Endothelial cell of umbilical vein (primary cell): ENCODE measurements at regions not wholly inside any gene's neighbourhood (a gene's known extent, or its start where the extent isn't known, plus 50 kb on each side); places are given as distances from the start of the nearest gene placed in this dataset.

Experiments
- BruUV-seq: library from RNA; stranded (reverse); fragments of 400-500 nt; replicated peaks from 2 replicates; lab custom pipeline; 2021; lab: Mats Ljungman, UMichigan
- CTCF ChIA-PET: fragments of 300-600, 350-600 bp; sonication (Branson Sonifier 250); formaldehyde crosslinking; loops from one replicate; lab custom pipeline; 2021; ENCODE audit warnings: antibody characterized with exemption, inconsistent platforms; lab: Charles Lee
- POLR2A ChIA-PET: fragments of 300-600, 350-600 bp; sonication (Branson Sonifier 250); formaldehyde crosslinking; loops from one replicate; lab custom pipeline; 2021; ENCODE audit warnings: antibody characterized with exemption, inconsistent platforms; lab: Charles Lee
- DNase-seq: peaks from one replicate; pipeline ENCODE4 v3.0.0-alpha.2; 2011; ENCODE audit warnings: low read depth, low spot score
- FAIRE-seq: peaks from 2 replicates; lab custom pipeline; 2011; peaks lifted over from hg19 to GRCh38; lab: Jason Lieb, UNC
- H2AFZ ChIP-seq: 2 replicates; pipeline ENCODE4 v1.6.0; 2012; ENCODE audit warnings: low read depth, low read length, control low read depth, inconsistent platforms
- H3K27ac ChIP-seq: 2 replicates; pipeline ENCODE4 v1.5.1; 2011; ENCODE audit warnings: low read depth, mild to moderate bottlenecking, control low read depth, low read length, moderate library complexity; ENCODE audit not compliant: insufficient read depth
- H3K27me3 ChIP-seq, 2 experiments: 2 replicates each; pipeline versions ENCODE4 v1.6.0 to v1.6.1; 2011; ENCODE audit warnings: low read length in 2 of 2, mixed read lengths in 1 of 2; ENCODE audit not compliant: control insufficient read depth in 2 of 2, insufficient read depth in 2 of 2
- H3K36me3 ChIP-seq, 2 experiments: 2 replicates in 1 of 2; 3 replicates in 1 of 2; pipeline ENCODE4 v1.5.1; 2011; ENCODE audit warnings: low read length in 2 of 2, mild to moderate bottlenecking in 1 of 2, moderate library complexity in 1 of 2; ENCODE audit not compliant: control insufficient read depth in 2 of 2, insufficient read depth in 2 of 2; ENCODE audit errors: extremely low read depth in 1 of 2
- H3K4me1 ChIP-seq: 3 replicates; pipeline ENCODE4 v1.5.1; 2011; ENCODE audit warnings: mild to moderate bottlenecking, low read length; ENCODE audit not compliant: control insufficient read depth, insufficient read depth; ENCODE audit errors: extremely low read depth
- H3K4me2 ChIP-seq: 2 replicates; pipeline ENCODE4 v1.6.1; 2011; ENCODE audit warnings: low read length, control low read depth, mixed read lengths; ENCODE audit not compliant: insufficient read depth
- H3K4me3 ChIP-seq, 3 experiments: fragments of 200-600 bp in 1 of 3; sonication (generic), shearing (Covaris generic) in 1 of 3; replicated peaks in 1 of 3; 2 replicates each; pipeline ENCODE4 v1.5.1; 2011 to 2016; ENCODE audit warnings: control low read depth in 3 of 3, low read length in 3 of 3, mild to moderate bottlenecking in 2 of 3, inconsistent platforms in 1 of 3, low read depth in 1 of 3, moderate library complexity in 1 of 3; ENCODE audit not compliant: insufficient read depth in 1 of 3
- H3K79me2 ChIP-seq: 2 replicates; pipeline ENCODE4 v1.6.0; 2012; ENCODE audit warnings: low read length, inconsistent platforms; ENCODE audit not compliant: control insufficient read depth, insufficient read depth
- H3K9ac ChIP-seq: replicated peaks from 2 replicates; pipeline ENCODE3; 2011; ENCODE audit warnings: low read length, control low read depth; ENCODE audit not compliant: insufficient read depth; ENCODE audit errors: extremely low read depth
- H3K9me1 ChIP-seq: replicated peaks from 3 replicates; pipeline ENCODE4 v1.6.0; 2011; ENCODE audit warnings: mild to moderate bottlenecking, low read length; ENCODE audit not compliant: control insufficient read depth, insufficient read depth; ENCODE audit errors: extremely low read depth
- H3K9me3 ChIP-seq: replicated peaks from 2 replicates; pipeline ENCODE4 v1.5.1; 2012; ENCODE audit warnings: low read length, inconsistent platforms; ENCODE audit not compliant: control insufficient read depth, insufficient read depth
- H4K20me1 ChIP-seq: replicated peaks from 2 replicates; pipeline ENCODE3; 2011; ENCODE audit warnings: mild to moderate bottlenecking, low read length; ENCODE audit not compliant: control insufficient read depth, insufficient read depth; ENCODE audit errors: extremely low read depth
- EZH2 ChIP-seq: IDR thresholded peaks from 2 replicates; pipeline ENCODE4 v1.6.1; 2012; ENCODE audit warnings: borderline replicate concordance, low read depth, mild to moderate bottlenecking, moderate library complexity, low read length, inconsistent platforms; ENCODE audit not compliant: severe bottlenecking
- FOS ChIP-seq: IDR thresholded peaks from 2 replicates; pipeline ENCODE4 v1.6.1; 2011; ENCODE audit warnings: mild to moderate bottlenecking, low read length, moderate library complexity, borderline replicate concordance; ENCODE audit not compliant: insufficient read depth
- GATA2 ChIP-seq: IDR thresholded peaks from 2 replicates; pipeline ENCODE4 v1.7.0; 2011; ENCODE audit warnings: low read depth, mild to moderate bottlenecking, moderate library complexity, mixed read lengths, low read length; ENCODE audit not compliant: insufficient read length, insufficient read depth
- JUN ChIP-seq: IDR thresholded peaks from 2 replicates; pipeline ENCODE4 v1.6.1; 2011; ENCODE audit warnings: borderline replicate concordance, low read depth; ENCODE audit not compliant: insufficient read length, insufficient read depth
- MYC ChIP-seq: IDR thresholded peaks from one replicate; pipeline ENCODE4 v1.6.1; 2011; ENCODE audit warnings: mild to moderate bottlenecking, low read depth, low read length
- POLR2A ChIP-seq: IDR thresholded peaks from 2 replicates; pipeline ENCODE4 v1.6.1; 2012; ENCODE audit warnings: low read depth, mild to moderate bottlenecking, control low read depth, low read length
- POLR2AphosphoS5 ChIP-seq: IDR thresholded peaks from 2 replicates; pipeline ENCODE4 v1.6.1; 2012; ENCODE audit warnings: low read depth, mild to moderate bottlenecking, control low read depth, low read length, moderate library complexity; ENCODE audit not compliant: insufficient read depth
- dilution Hi-C: fragments of 300-500 bp; cut with MboI; formaldehyde crosslinking; loops from one replicate; pipeline ENCODE4 v1.15.0; 2019; ENCODE audit warnings: low sequenced_read_pairs; ENCODE audit not compliant: extremely low pct_ligation_motif_present
- intact Hi-C: fragments of 100-400 bp; cut with micrococcal nuclease; formaldehyde crosslinking; loops from one replicate; pipeline ENCODE4 v1.10.0; 2022
- TF ChIP-seq, protein P1 (sequence below), 2 donors: IDR thresholded peaks; 1 replicate in 1 of 2; 2 replicates in 1 of 2; pipeline ENCODE4 v1.5.1; 2011; ENCODE audit warnings: low read length in 2 of 2, mild to moderate bottlenecking in 2 of 2, moderate library complexity in 2 of 2, control low read depth in 1 of 2, inconsistent platforms in 1 of 2, low read depth in 1 of 2; ENCODE audit not compliant: insufficient read depth in 1 of 2; ENCODE audit errors: extremely low read depth in 1 of 2
- TF ChIP-seq, protein P2 (sequence below): IDR thresholded peaks from 2 replicates; pipeline ENCODE4 v1.6.1; 2011; ENCODE audit not compliant: insufficient read depth, insufficient read length

DNA sequence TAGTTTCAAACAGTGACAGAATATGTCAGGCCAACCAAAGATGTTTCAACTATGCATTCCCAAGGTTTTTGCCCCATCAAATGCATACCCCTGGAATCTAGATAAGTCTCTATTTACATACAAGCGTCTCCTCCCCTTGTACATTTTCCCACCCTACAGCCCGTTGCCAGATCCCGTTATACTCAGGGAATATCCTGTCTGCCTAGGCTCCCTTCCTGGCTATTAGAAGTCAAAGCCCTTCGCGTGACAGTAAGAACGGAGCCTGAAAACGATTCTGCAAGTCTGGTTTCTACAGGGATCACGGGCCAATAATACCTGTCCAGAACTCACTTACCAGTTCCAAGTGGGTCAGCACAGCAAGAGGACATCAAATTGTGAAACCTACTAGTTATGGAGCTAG is 134.8 kb downstream of the LACC1 start:
- TF ChIP-seq EZH2 (no peak), MYC (no peak), POLR2A (no peak), GATA2 (no peak), POLR2AphosphoS5 (no peak), JUN (no peak), FOS (no peak)
- TF ChIP-seq, protein P1, sequence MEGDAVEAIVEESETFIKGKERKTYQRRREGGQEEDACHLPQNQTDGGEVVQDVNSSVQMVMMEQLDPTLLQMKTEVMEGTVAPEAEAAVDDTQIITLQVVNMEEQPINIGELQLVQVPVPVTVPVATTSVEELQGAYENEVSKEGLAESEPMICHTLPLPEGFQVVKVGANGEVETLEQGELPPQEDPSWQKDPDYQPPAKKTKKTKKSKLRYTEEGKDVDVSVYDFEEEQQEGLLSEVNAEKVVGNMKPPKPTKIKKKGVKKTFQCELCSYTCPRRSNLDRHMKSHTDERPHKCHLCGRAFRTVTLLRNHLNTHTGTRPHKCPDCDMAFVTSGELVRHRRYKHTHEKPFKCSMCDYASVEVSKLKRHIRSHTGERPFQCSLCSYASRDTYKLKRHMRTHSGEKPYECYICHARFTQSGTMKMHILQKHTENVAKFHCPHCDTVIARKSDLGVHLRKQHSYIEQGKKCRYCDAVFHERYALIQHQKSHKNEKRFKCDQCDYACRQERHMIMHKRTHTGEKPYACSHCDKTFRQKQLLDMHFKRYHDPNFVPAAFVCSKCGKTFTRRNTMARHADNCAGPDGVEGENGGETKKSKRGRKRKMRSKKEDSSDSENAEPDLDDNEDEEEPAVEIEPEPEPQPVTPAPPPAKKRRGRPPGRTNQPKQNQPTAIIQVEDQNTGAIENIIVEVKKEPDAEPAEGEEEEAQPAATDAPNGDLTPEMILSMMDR (IDR thresholded peaks at IDR 0.05; ENCODE audit: extremely low read depth in 1 of 2, insufficient read depth in 1 of 2, low read depth in 1 of 2, low read length in 2 of 2) = no peak
- TF ChIP-seq, protein P2, sequence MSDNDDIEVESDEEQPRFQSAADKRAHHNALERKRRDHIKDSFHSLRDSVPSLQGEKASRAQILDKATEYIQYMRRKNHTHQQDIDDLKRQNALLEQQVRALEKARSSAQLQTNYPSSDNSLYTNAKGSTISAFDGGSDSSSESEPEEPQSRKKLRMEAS = no peak
- no peak overlapping the region for H3K9ac ChIP-seq
- H3K4me3 ChIP-seq = no peak overlapping the region
- no peaks in the 10 kb centered on the region for H3K9me1 ChIP-seq
- intact Hi-C loops = loop anchor here (5.0 kb wide), 1 partner anchor 128 kb away; no protein-coding TSS in a partner anchor
- dilution Hi-C loops = no loop called here
- H3K36me3 ChIP-seq = no peaks in the 10 kb centered on the region
- H3K27ac ChIP-seq = no peak overlapping the region
- H3K4me1 ChIP-seq = peaks cover 14% of the 10 kb centered on the region
- H3K79me2 ChIP-seq = no peaks in the 10 kb centered on the region
- no peaks in the 10 kb centered on the region for H3K9me3 ChIP-seq
- DNase-seq (peak; percentile 26), FAIRE-seq (no peak)
- ChIA-PET CTCF (no interaction called here), POLR2A (no interaction called here)
- no peaks in the 10 kb centered on the region for H4K20me1 ChIP-seq
- no peaks in the 10 kb centered on the region for H3K27me3 ChIP-seq
- no peak overlapping the region for H3K4me2 ChIP-seq
- BruUV-seq = no TSS peak
- H2AFZ ChIP-seq = no peak overlapping the region
